Activated T-cell treated with anti-CD3 and anti-CD28 coated beads, Interleukin-2, amount 50 U/mL, for 4 hours (primary cell): ENCODE measurements at regions not wholly inside any gene's neighbourhood (a gene's known extent, or its start where the extent isn't known, plus 50 kb on each side); places are given as distances from the start of the nearest gene placed in this dataset.

ENCODE experiments used
- ATAC-seq, 2 donors: fragments of 200-7000 bp; cut with Tn5 transposase; one replicate each; pipeline ENCODE4 v1.10.0; 2021
- DNase-seq: peaks from one replicate; pipeline ENCODE4 v3.0.0-alpha.2; 2020
- H3K27me3 Mint-ChIP-seq: one replicate; pipeline ENCODE4 v1.8.0; 2021; ENCODE audit warnings: low read depth, mixed read lengths
- H3K36me3 Mint-ChIP-seq: one replicate; pipeline ENCODE4 v1.8.0; 2022; ENCODE audit warnings: mixed read lengths; ENCODE audit not compliant: insufficient read depth
- H3K4me1 Mint-ChIP-seq: one replicate; pipeline ENCODE4 v1.8.0; 2021; ENCODE audit warnings: low read depth, mixed read lengths
- H3K4me3 Mint-ChIP-seq: one replicate; pipeline ENCODE4 v1.8.0; 2021; ENCODE audit warnings: mild to moderate bottlenecking, moderate library complexity, mixed read lengths
- H3K9me3 Mint-ChIP-seq: one replicate; pipeline ENCODE4 v1.8.0; 2021; ENCODE audit warnings: mixed read lengths

DNA sequence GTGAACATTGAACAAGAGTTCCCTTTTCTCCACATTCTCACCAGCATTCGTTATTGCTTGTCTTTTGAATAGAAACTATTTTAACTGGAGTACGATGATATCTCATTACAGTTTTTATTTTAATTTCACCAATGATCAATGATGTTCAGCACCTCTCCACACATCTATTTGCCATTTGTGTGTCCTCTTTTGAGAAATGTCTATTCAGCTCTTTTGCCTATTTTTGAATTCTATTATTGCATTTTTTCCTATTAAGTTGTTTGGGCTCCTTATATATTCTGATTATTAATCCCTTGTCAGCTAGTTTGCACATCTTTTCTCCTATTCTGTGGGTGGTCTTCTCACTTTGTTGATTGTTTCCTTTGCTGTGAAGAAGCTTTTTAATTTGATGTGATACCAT, 241.1 kb upstream of the CTBP2 start:
- Mint-ChIP-seq H3K9me3 (peaks cover 2% of the 10 kb centered on the region), H3K4me3 (no peak overlapping the region), H3K27me3 (peaks cover 6% of the 10 kb centered on the region), H3K4me1 (no peaks in the 10 kb centered on the region), H3K36me3 (no peaks in the 10 kb centered on the region)
- ATAC-seq (no peak), DNase-seq (no peak)

DNA sequence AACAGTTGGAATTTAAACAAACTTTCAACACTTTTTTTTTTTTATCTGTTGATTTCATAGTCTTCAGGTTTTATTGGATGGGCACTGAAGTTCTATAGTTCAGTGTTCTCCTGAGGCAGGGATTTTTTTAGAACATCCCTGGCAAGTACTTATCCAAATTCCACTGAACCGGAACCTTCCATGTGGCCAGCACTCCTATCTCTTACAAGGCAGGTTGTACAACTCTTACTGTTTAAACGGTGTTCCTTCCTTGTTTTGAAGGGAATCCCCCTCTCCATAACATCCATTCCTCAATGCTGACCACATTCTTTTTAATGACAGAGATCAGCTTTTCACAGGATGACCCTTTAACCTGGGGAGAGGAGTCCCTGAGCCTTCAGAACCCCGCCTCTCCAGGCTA, 238.9 kb upstream of the CTBP2 start:
- peaks cover 1% of the 10 kb centered on the region for H3K9me3 Mint-ChIP-seq
- no peak for DNase-seq
- no peaks in the 10 kb centered on the region for H3K4me1 Mint-ChIP-seq
- ATAC-seq, result no peak
- no peaks in the 10 kb centered on the region for H3K36me3 Mint-ChIP-seq
- H3K27me3 Mint-ChIP-seq, result peaks cover 5% of the 10 kb centered on the region
- no peak overlapping the region for H3K4me3 Mint-ChIP-seq

DNA sequence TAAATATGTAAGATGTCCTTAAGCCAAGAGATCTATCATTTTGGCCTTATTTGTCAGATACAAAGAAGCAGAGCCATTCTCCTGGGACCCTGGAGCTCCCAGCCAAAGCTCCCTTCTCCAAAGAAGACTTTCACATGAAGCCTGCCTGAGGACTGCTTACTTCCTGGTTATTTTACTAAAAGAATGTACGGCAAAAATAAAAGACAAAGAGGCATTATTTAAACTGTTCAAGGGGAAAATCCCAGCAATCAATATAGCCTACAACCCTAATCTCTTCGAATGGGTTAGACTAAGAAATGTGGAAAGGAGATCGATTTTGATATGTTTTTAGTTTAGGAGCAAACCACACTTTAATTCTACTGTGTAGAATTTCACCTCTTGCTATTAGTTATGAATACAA, 237.9 kb upstream of the CTBP2 start:
- Mint-ChIP-seq H3K9me3 (peaks cover 3% of the 10 kb centered on the region), H3K36me3 (no peaks in the 10 kb centered on the region), H3K27me3 (peaks cover 5% of the 10 kb centered on the region), H3K4me3 (no peak overlapping the region), H3K4me1 (no peaks in the 10 kb centered on the region)
- ATAC-seq (no peak), DNase-seq (no peak)

DNA sequence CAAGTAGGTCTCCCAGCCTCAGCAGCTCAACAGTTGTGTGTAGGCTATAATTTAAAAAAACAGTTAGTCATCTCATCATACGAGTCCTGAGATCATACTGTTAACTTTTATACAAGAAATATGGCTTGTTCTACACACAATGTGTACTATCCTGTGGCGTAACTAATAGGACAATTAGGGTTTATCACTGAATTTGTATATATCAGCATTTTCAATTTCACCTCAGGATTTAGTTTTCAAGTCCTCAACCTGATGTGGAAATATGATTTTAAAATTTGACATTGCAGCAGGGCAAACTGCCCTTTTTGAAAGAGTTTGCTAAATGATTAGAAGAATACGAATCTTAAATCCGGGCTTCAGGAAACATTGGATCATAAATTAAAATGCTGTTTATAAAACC, 237.2 kb upstream of the CTBP2 start:
- no peak for ATAC-seq

DNA sequence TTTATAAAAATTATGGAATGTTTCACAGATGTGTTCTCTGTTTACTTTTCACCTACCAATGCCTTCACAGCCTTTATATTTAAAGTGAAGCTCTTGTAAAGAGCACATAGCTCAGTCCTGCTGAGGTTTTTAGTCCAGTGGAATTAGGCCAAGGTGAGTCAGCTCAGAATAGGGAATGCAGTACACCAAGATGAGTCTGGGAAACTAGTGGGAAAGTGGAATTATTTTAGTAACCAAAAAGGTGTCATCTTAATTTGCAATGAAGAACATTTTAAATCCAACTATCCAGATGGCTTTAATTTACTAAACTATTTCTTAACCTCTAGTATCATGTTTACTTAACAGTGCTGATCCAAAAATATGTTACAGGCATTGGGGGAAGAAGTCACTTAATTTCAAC, 236.3 kb upstream of the CTBP2 start:
- ATAC-seq (no peak), DNase-seq (no peak)
- H3K4me1 Mint-ChIP-seq, result no peaks in the 10 kb centered on the region
- peaks cover 8% of the 10 kb centered on the region for H3K9me3 Mint-ChIP-seq
- no peaks in the 10 kb centered on the region for H3K36me3 Mint-ChIP-seq
- H3K4me3 Mint-ChIP-seq, result no peak overlapping the region
- peaks cover 9% of the 10 kb centered on the region for H3K27me3 Mint-ChIP-seq

More for the DNA sequence above, 237.2 kb upstream of the CTBP2 start:
- no peak for DNase-seq
- Mint-ChIP-seq H3K4me1 (no peaks in the 10 kb centered on the region), H3K27me3 (peaks cover 5% of the 10 kb centered on the region), H3K9me3 (peaks cover 3% of the 10 kb centered on the region), H3K4me3 (no peak overlapping the region), H3K36me3 (no peaks in the 10 kb centered on the region)

DNA sequence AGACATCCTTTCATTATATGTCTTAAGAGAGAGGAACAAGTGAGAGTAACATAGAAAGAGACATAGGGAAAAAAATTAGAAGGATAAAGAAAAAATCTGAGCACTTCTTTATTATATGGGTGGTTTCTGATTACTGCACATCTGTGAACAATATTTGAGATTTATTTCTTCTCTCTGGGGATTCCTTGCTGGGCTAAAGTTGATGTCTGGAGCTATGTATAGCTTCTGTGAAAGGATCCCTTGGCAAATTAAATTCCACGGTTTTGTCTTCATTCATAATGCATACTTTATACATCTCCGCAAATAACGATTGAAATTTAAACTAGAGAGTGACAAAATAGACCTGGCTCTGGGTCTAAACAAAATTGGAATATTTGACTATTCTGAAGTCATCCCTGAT, 232.2 kb upstream of the CTBP2 start:
- Mint-ChIP-seq H3K9me3 (peaks cover 27% of the 10 kb centered on the region), H3K4me3 (no peak overlapping the region), H3K36me3 (no peaks in the 10 kb centered on the region), H3K4me1 (no peaks in the 10 kb centered on the region), H3K27me3 (peaks cover 5% of the 10 kb centered on the region)
- ATAC-seq, result no peak
- no peak for DNase-seq

DNA sequence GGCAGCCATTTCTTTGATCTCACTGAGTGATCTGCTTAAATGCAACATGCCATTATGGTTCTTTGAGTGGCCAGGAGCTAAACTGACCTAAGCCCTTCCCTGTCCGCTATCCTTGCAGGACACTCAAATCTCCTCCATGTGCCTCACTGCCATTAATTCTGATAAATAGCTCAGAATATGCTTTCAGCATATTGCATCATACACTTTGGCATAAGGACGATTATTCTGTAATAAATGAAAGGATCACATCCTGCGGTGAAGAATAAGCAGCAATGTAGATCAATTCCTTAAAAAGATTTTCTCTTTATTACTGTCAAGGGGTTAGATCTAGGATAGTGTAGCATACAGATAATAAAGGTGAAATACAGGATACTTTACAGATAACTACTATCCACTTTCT, 231.8 kb upstream of the CTBP2 start:
- Mint-ChIP-seq H3K27me3 (peaks cover 5% of the 10 kb centered on the region), H3K4me3 (no peak overlapping the region), H3K36me3 (no peaks in the 10 kb centered on the region), H3K4me1 (no peaks in the 10 kb centered on the region), H3K9me3 (peaks cover 27% of the 10 kb centered on the region)
- DNase-seq (no peak), ATAC-seq (no peak)

DNA sequence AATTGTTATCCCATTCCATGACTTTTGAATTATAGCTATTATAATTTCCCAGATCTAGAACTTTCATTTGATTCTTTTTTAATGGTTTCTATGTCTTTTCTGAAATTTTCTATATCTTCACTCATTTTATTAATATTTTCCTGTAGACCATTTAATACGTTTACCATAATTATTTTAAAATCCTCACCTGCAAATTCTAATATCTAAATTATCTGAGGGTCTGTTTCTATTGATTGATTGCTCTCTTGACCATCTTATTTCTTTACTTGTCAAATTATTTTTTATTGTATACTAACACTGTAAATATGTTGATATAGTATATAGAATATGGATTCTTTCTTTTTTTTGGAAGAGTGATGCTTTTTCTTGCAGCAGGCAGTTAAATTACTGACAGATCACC, 229.3 kb upstream of the CTBP2 start:
- H3K9me3 Mint-ChIP-seq, result peaks cover 27% of the 10 kb centered on the region
- H3K4me3 Mint-ChIP-seq, result no peak overlapping the region
- no peak for DNase-seq
- H3K4me1 Mint-ChIP-seq, result no peaks in the 10 kb centered on the region
- no peaks in the 10 kb centered on the region for H3K36me3 Mint-ChIP-seq
- no peak for ATAC-seq
- peaks cover 5% of the 10 kb centered on the region for H3K27me3 Mint-ChIP-seq

DNA sequence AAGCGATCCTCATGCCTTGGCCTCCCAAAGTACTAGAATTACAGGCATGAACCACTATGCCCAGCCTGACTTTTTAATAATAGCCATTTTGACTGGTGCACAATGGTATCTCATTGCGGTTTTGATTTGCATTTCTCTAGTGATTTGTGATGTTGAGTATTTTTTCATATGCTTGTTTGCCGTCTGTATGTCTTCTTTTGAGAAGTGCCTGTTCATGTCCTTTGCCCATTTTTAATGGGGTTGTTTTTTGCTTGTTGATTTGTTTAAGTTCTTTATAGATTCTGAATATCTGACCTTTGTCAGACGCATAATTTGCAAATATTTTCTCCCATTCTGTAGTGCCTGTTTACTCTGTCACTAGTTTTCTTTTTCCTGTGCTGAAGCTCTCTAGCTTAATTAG, 219.2 kb upstream of the CTBP2 start:
- DNase-seq (no peak), ATAC-seq (no peak)
- Mint-ChIP-seq H3K4me3 (no peak overlapping the region), H3K36me3 (no peaks in the 10 kb centered on the region), H3K4me1 (no peaks in the 10 kb centered on the region), H3K27me3 (no peaks in the 10 kb centered on the region), H3K9me3 (peaks cover 22% of the 10 kb centered on the region)

DNA sequence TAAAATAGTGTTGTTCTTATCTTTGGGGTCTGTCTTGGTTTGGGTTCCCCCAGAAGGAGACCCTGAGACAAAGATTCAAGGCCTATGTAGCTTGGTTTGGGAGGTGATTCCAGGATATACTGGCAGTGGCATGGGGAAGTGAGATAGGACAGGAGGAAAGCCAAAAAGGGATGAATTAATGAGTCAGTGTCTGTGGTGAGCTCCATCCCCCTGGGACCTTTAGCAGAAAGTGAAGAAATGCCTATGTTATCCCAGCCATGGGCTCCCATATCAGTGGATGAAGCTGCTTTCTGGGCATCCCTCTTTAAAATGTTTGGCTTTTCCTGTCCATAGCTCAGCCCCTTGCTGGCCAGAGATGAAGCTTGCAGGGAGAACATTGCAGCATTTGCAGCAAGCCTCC, 217.0 kb upstream of the CTBP2 start:
- no peak overlapping the region for H3K4me3 Mint-ChIP-seq
- ATAC-seq, result no peak
- DNase-seq, result no peak
- H3K9me3 Mint-ChIP-seq, result peaks cover 9% of the 10 kb centered on the region
- no peaks in the 10 kb centered on the region for H3K4me1 Mint-ChIP-seq
- no peaks in the 10 kb centered on the region for H3K27me3 Mint-ChIP-seq
- H3K36me3 Mint-ChIP-seq, result no peaks in the 10 kb centered on the region

DNA sequence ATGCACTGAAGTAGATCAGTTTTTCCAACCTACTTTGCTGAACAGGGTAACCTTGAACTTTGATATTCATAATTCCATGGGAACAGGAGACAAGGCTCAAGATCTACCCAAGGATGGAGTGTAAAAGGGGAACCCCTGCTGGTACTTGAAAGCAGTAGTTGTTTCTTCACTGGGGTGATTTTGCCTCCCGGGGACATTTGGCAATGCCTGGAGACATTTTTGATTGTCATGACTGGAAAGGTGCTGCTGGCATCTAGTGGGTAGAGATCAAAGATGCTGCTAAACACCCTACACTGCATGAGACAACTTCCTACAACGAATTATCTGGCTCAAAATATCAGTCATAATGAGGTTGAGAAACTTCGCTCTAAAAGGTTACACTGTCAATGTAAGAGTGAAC, 214.8 kb upstream of the CTBP2 start:
- H3K9me3 Mint-ChIP-seq, result peaks cover 5% of the 10 kb centered on the region
- H3K36me3 Mint-ChIP-seq, result no peaks in the 10 kb centered on the region
- DNase-seq, result no peak
- no peaks in the 10 kb centered on the region for H3K4me1 Mint-ChIP-seq
- peaks cover 7% of the 10 kb centered on the region for H3K27me3 Mint-ChIP-seq
- no peak for ATAC-seq
- no peak overlapping the region for H3K4me3 Mint-ChIP-seq

DNA sequence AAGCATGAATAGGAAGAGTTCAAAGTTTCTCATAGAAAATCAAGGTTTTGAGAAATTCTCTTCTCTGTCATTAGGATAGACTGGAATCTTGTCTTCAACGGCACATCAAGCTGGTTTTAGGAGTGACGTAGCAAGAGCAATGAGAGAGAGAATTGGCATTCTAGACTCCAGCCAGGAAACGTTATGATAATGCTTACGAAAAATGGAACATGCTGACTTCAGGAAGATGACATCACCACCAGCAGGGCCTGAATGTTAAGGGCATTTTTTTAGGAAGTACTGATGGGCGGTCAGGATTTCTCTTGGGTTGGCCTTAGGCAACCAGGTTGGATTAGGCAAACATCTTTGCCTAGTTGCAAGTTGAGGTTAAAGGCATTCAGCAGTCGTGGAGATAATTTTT, 213.2 kb upstream of the CTBP2 start:
- ATAC-seq (no peak), DNase-seq (no peak)
- Mint-ChIP-seq H3K4me1 (no peaks in the 10 kb centered on the region), H3K27me3 (peaks cover 7% of the 10 kb centered on the region), H3K9me3 (no peaks in the 10 kb centered on the region), H3K36me3 (no peaks in the 10 kb centered on the region), H3K4me3 (no peak overlapping the region)

DNA sequence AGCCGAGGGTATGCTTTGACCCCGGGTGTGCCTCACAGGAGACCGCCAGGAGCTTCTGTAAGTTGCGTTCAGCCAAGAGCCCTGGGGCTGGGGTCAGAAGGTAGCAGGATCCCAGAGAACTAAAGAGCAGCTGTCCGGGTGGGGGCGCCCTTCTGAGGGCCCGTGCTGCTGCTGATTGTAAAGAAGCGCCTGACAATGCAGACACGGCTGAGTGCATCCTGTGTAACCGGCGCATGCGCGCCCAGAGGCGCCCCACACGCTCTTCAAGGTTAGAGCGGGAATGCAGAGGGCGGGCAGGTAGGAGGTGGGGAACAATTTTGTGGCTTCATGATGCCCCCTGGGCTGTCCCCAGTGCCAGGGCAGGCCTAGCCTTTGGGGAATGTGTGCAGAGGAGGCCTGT, 210.2 kb upstream of the CTBP2 start:
- Mint-ChIP-seq H3K4me1 (no peaks in the 10 kb centered on the region), H3K4me3 (no peak overlapping the region), H3K9me3 (no peaks in the 10 kb centered on the region), H3K36me3 (no peaks in the 10 kb centered on the region), H3K27me3 (peaks cover 7% of the 10 kb centered on the region)
- no peak for ATAC-seq
- no peak for DNase-seq

DNA sequence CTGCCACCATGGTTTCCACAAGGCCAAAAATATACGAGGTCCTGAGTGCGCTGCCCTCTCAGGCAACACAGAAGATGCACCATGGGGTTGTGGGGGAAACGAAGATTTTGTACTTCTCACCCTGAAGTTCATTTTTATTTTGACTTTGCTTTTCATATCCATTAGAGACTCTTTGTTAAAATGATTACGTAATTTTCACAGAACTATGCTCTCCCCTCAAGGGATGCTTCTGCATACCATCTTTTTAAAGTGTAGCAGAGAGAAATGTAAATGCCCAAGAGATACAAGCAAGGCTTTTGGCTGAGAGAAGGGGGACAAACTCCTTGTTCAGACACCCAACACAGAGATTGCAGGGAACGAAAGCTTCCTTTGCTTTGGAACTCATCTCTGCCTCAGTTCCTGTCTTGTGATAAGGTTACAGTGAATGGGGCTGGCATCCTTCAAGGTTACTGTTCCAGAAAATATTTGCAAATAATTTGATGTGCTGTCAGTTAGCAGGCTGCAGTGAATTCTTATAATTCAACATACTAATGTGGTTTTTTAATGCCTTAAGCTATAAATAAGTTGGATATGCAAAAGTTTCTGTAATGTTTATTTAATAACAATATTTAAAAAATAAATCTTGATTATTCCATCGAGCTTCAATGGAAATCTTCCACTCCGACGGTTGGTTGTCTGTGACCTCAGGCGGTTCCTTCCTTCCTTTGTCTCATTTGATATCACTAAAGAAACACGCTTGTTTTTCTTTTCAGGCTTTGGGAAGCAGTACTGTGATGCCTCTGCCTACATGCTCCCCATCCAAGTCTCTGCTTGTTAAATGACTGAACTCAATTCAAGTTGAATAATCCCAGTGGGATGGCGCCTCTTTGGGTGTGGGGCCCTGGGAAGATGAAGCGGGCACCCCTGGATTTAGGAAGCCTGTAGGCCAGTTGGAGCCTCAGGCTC, 209.3 kb upstream of the CTBP2 start:
- Mint-ChIP-seq H3K27me3 (peaks cover 7% of the 10 kb centered on the region), H3K4me1 (no peaks in the 10 kb centered on the region), H3K36me3 (no peaks in the 10 kb centered on the region), H3K4me3 (no peak overlapping the region), H3K9me3 (peaks cover 8% of the 10 kb centered on the region)
- DNase-seq, result no peak
- ATAC-seq, result no peak

DNA sequence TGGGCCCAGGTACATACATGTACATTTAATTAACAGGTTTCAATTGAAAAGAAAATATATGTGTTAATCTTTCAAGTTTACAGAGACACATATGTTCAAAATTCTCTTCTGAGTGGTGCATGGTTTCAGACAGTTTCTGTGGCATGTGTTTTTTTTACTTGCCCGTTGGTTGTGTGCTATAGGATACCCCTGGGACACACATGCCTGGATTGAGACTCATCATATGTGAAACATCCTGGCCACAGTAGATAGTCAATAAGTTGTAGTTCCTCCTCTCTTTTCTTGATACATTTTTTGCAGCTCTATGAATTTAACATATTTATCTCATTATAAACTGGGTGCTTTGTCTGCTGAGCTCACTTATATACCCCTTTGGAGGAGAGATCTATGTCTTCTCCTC, 207.8 kb upstream of the CTBP2 start:
- H3K4me1 Mint-ChIP-seq, result no peaks in the 10 kb centered on the region
- H3K36me3 Mint-ChIP-seq, result no peaks in the 10 kb centered on the region
- no peak for ATAC-seq
- peaks cover 12% of the 10 kb centered on the region for H3K9me3 Mint-ChIP-seq
- H3K4me3 Mint-ChIP-seq, result no peak overlapping the region
- DNase-seq, result no peak
- peaks cover 7% of the 10 kb centered on the region for H3K27me3 Mint-ChIP-seq
